BJ (cell line): ENCODE measurements at regions not wholly inside any gene's neighbourhood (a gene's known extent, or its start where the extent isn't known, plus 50 kb on each side); places are given as distances from the start of the nearest gene placed in this dataset.

Source experiments
- CTCF ChIA-PET: fragments of 350-600 bp; formaldehyde crosslinking; extraction: SDS; loops from one replicate; lab custom pipeline; 2021; ENCODE audit warnings: antibody characterized with exemption, inconsistent platforms; lab: Yijun Ruan, JAX
- POLR2A ChIA-PET: fragments of 300-600 bp; sonication (Branson Sonifier 250); formaldehyde crosslinking; extraction: SDS; loops from one replicate; lab custom pipeline; 2021; ENCODE audit warnings: antibody characterized with exemption; lab: Charles Lee
- DNase-seq: peaks from one replicate; pipeline ENCODE4 v3.0.0-alpha.2; 2011; ENCODE audit warnings: low read depth
- H3K27me3 ChIP-seq: 2 replicates; pipeline ENCODE4 v1.6.0; 2011; ENCODE audit warnings: low read length; ENCODE audit not compliant: control insufficient read depth, insufficient read depth
- H3K36me3 ChIP-seq: 2 replicates; pipeline ENCODE4 v1.5.1; 2011; ENCODE audit warnings: low read length; ENCODE audit not compliant: control insufficient read depth, insufficient read depth
- H3K4me3 ChIP-seq: 2 replicates; pipeline ENCODE4 v1.5.1; 2011; ENCODE audit warnings: low read depth, mild to moderate bottlenecking, control low read depth, low read length
- CTCF ChIP-seq: IDR thresholded peaks from 2 replicates; pipeline ENCODE4 v1.5.1; 2011; ENCODE audit warnings: low read depth, mild to moderate bottlenecking, control low read depth, inconsistent platforms, low read length, moderate library complexity; ENCODE audit not compliant: insufficient read depth

- no peak overlapping the region for H3K4me3 ChIP-seq
- TF ChIP-seq CTCF = peak; percentile 63
- POLR2A ChIA-PET = no interaction called here
- no peaks in the 10 kb centered on the region for H3K36me3 ChIP-seq
- H3K27me3 ChIP-seq = no peaks in the 10 kb centered on the region
- CTCF ChIA-PET = interaction anchor here (0.9 to 1.2 kb wide), 5 partner anchors 9 to 608 kb away, joined by 3 to 4 read pairs (median 3); no protein-coding TSS in a partner anchor
- DNase-seq = no peak
Observed at GRCh38 chr7:26500749-26501352, 209.2 kb downstream of the SNX10 start.

- no peak for TF ChIP-seq CTCF
- no peak for DNase-seq
- ChIA-PET POLR2A (no interaction called here), CTCF (interaction anchor here (0.6 to 1.5 kb wide), 2 partner anchors 17 to 134 kb away, joined by 3 to 4 read pairs; no protein-coding TSS in a partner anchor)
- Histone ChIP-seq H3K36me3 (no peaks in the 10 kb centered on the region), H3K27me3 (no peaks in the 10 kb centered on the region), H3K4me3 (no peak overlapping the region)
Observed at GRCh38 chr7:26504411-26505120, 212.9 kb downstream of the SNX10 start.

- TF ChIP-seq CTCF = no peak
- Histone ChIP-seq H3K27me3 (no peaks in the 10 kb centered on the region), H3K4me3 (no peak overlapping the region), H3K36me3 (no peaks in the 10 kb centered on the region)
- ChIA-PET CTCF (interaction anchor here (1.0 kb wide), 1 partner anchor 613 kb away, joined by 3 read pairs; no protein-coding TSS in a partner anchor), POLR2A (no interaction called here)
- no peak for DNase-seq
Observed at GRCh38 chr7:26506196-26506595, 214.5 kb downstream of the SNX10 start.

GRCh38 chr7:26507108-26507987, 215.7 kb downstream of the SNX10 start:
- no peak for TF ChIP-seq CTCF
- Histone ChIP-seq H3K4me3 (no peak overlapping the region), H3K27me3 (no peaks in the 10 kb centered on the region), H3K36me3 (no peaks in the 10 kb centered on the region)
- ChIA-PET CTCF (no interaction called here), POLR2A (no interaction called here)
- no peak for DNase-seq

GRCh38 chr7:26508481-26508880, 216.8 kb downstream of the SNX10 start:
- H3K36me3 ChIP-seq = no peaks in the 10 kb centered on the region
- H3K4me3 ChIP-seq = no peak overlapping the region
- DNase-seq = no peak
- TF ChIP-seq CTCF = no peak
- H3K27me3 ChIP-seq = no peaks in the 10 kb centered on the region
- POLR2A ChIA-PET = no interaction called here
- CTCF ChIA-PET = no interaction called here
